ENCODE measurements at regions not wholly inside any gene's neighbourhood (a gene's known extent, or its start where the extent isn't known, plus 50 kb on each side); places are given as distances from the start of the nearest gene placed in this dataset.

- ChIA-PET CTCF (no interaction called here), POLR2A (no interaction called here), SMC1A (ENCODE audit: uncharacterized antibody, unreplicated experiment) (no interaction called here), RAD21 (ENCODE audit: unreplicated experiment) (no interaction called here)
- no peak overlapping the region for H3K4me2 ChIP-seq (ENCODE audit: control insufficient read depth, insufficient read depth)
- H3K4me3 ChIP-seq = no peak overlapping the region
- H3K27ac ChIP-seq (ENCODE audit: control insufficient read depth, insufficient read depth) = no peak overlapping the region
- no peak overlapping the region for H2AFZ ChIP-seq (ENCODE audit: control insufficient read depth, low read depth, low read length)
- no peaks in the 10 kb centered on the region for H3K27me3 ChIP-seq (replicated peaks in 1 of 2; ENCODE audit: control insufficient read depth in 2 of 2, insufficient read depth in 2 of 2, low read length in 1 of 2)
- no peaks in the 10 kb centered on the region for H3K36me3 ChIP-seq (ENCODE audit: control insufficient read depth in 2 of 2, insufficient read depth in 2 of 2, low read length in 1 of 2)
- no peak overlapping the region for H3K9ac ChIP-seq (ENCODE audit: control insufficient read depth, insufficient read depth, low read length)
- DNase-seq (ENCODE audit: low read depth, low spot score) = no peak
- intact Hi-C loops (cut with micrococcal nuclease; ENCODE audit: unreplicated experiment) (no loop called here), in situ Hi-C loops (cut with MboI) (no loop called here)
- TF ChIP-seq HDAC2 (IDR thresholded peaks at IDR 0.05) (no peak), ZNF384 (IDR thresholded peaks at IDR 0.05; ENCODE audit: borderline replicate concordance, low read depth, low read length) (no peak), BCL3 (IDR thresholded peaks at IDR 0.05; ENCODE audit: borderline replicate concordance, insufficient read depth, low read depth, low read length, poor library complexity, severe bottlenecking) (no peak), NBN (IDR thresholded peaks at IDR 0.05) (no peak), MYB (IDR thresholded peaks at IDR 0.05; ENCODE audit: borderline replicate concordance, low read depth, low read length) (no peak), RCOR1 (conservative IDR thresholded peaks at IDR 0.05; ENCODE audit: low read depth, low read length) (no peak), CBX5 (IDR thresholded peaks at IDR 0.05; ENCODE audit: low read depth) (no peak), RBBP5 (conservative IDR thresholded peaks at IDR 0.05) (no peak), EP300 (IDR thresholded peaks at IDR 0.05; ENCODE audit: borderline replicate concordance in 1 of 2, control insufficient read depth in 1 of 2, low read depth in 2 of 2, low read length in 2 of 2) (no peak), KLF5 (IDR thresholded peaks at IDR 0.05; ENCODE audit: partially characterized antibody) (no peak), ESRRA (IDR thresholded peaks at IDR 0.05; ENCODE audit: low read length) (no peak), REST (IDR thresholded peaks at IDR 0.05; ENCODE audit: low read depth, low read length) (no peak), CBX3 (IDR thresholded peaks at IDR 0.05; ENCODE audit: borderline replicate concordance, low read depth) (no peak), ATF3 (IDR thresholded peaks at IDR 0.05; ENCODE audit: borderline replicate concordance, extremely low read depth, low read depth, low read length) (no peak), CTCF (IDR thresholded peaks at IDR 0.05 in 2 of 3, conservative IDR thresholded peaks at IDR 0.05 in 1 of 3; ENCODE audit: control insufficient read depth in 2 of 3, extremely low read depth in 1 of 3, insufficient read depth in 1 of 3, low read depth in 3 of 3, low read length in 3 of 3) (no peak)
- H3K4me1 ChIP-seq (ENCODE audit: control insufficient read depth, insufficient read depth, low read length) = peaks cover 3% of the 10 kb centered on the region; the same call in 1 of the 2 replicates
- 95% methylated on average over 1 of the region's 1 CpG for WGBS (ENCODE audit: insufficient coverage, insufficient replicate concordance, low lambda C conversion rate, missing lambda C conversion rate)
- H3K79me2 ChIP-seq (ENCODE audit: control insufficient read depth, insufficient read depth, low read length) = no peaks in the 10 kb centered on the region
- H3K9me3 ChIP-seq (replicated peaks; ENCODE audit: control insufficient read depth, insufficient read depth, low read length) = no peaks in the 10 kb centered on the region
- no peak for ATAC-seq
- no peaks in the 10 kb centered on the region for H4K20me1 ChIP-seq (ENCODE audit: control insufficient read depth, insufficient read depth)
- FAIRE-seq = no peak
- no TSS peak for BruUV-seq (replicated peaks)
Measured at GRCh38 chr2:58512878-58513277, 271.8 kb upstream of the FANCL start.

All from GM12878 (cell line).